Heart left ventricle (tissue), 13 donors: ENCODE measurements at regions not wholly inside any gene's neighbourhood (a gene's known extent, or its start where the extent isn't known, plus 50 kb on each side); places are given as distances from the start of the nearest gene placed in this dataset.

Source experiments
- POLR2A ChIP-seq, 2 donors: fragments of 450-650 bp; IDR thresholded peaks; one replicate each; pipeline ENCODE4 v1.6.1; 2017; ENCODE audit warnings: antibody characterized with exemption in 2 of 2, mild to moderate bottlenecking in 2 of 2, moderate library complexity in 2 of 2
- TF ChIP-seq, protein P1 (sequence below), 12 donors: fragments of 200-600 bp; sonication (generic) in 4 of 12; IDR thresholded peaks; one replicate each; pipeline versions ENCODE4 v1.5.0 to v1.8.0; 2018 to 2022; ENCODE audit warnings: antibody characterized with exemption in 12 of 12, mild to moderate bottlenecking in 5 of 12
- donor health status: ischemic (EF 13 %, LVEDD 7.1; RV severe dilation, severe dysfunction).
- donor health status: DM: no; HTN: yes; CAD: no.
- donor health status: DM: no; HTN: no; CAD: no.
- donor health status: ischemic (EF 25% LVEDD 6.9; RV normal size, moderate dysfunction).
- donor health status: ischemic (EF 25% LVEDD 5.7; RV mildly dilated, moderate dysfunction).
- donor health status: ischemic (EF 35%, LVEDD 5.7; RV mildly dilated, moderate dysfunction).
- donor health status: nonischemic (EF 11% LVEDD 7.7; RV severe dilation, severe dysfunction).
- donor health status: DM: yes; HTN: yes; CAD: no.
- donor health status: PGD.
- donor health status: ischemic (EF 29% LVEDD 5.4; RV normal size, mild dysfunction).
- donor health status: nonischemic (EF 23%, LVEDD 6.1; RV moderate dilation, normal function).

DNA sequence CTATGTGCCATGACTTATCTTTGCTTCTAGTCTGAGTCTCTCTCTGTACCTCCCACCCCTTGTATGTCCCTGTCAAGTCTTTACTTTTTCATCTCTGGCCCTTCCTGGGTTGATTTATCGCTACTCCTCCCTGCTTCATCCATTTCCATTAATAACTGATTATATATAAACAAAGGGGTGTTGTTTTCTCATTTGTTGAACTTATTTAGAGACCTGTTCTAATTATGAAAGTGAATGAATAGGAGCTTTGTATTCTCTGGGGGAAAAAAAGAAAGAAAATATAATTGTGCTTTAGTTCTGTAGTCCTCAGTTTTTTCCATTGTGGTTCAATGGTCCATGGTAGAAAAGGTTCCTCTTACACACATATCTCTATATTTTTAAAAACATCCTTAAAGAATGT, 328.9 kb upstream of the PPP2R3A start:
- TF ChIP-seq, protein P1, sequence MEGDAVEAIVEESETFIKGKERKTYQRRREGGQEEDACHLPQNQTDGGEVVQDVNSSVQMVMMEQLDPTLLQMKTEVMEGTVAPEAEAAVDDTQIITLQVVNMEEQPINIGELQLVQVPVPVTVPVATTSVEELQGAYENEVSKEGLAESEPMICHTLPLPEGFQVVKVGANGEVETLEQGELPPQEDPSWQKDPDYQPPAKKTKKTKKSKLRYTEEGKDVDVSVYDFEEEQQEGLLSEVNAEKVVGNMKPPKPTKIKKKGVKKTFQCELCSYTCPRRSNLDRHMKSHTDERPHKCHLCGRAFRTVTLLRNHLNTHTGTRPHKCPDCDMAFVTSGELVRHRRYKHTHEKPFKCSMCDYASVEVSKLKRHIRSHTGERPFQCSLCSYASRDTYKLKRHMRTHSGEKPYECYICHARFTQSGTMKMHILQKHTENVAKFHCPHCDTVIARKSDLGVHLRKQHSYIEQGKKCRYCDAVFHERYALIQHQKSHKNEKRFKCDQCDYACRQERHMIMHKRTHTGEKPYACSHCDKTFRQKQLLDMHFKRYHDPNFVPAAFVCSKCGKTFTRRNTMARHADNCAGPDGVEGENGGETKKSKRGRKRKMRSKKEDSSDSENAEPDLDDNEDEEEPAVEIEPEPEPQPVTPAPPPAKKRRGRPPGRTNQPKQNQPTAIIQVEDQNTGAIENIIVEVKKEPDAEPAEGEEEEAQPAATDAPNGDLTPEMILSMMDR (IDR thresholded peaks at IDR 0.05), result no peak
- no peak for TF ChIP-seq POLR2A (IDR thresholded peaks at IDR 0.05)
